NCI-H2107 treated with DMSO at 0.1 percent for 48 hours (cell line): ENCODE measurements at regions not wholly inside any gene's neighbourhood (a gene's known extent, or its start where the extent isn't known, plus 50 kb on each side); places are given as distances from the start of the nearest gene placed in this dataset.

ENCODE experiments used
- DNase-seq: peaks from one replicate; lab custom pipeline; 2025; ENCODE audit not compliant: unreplicated experiment; lab: John Stamatoyannopoulos, UW

GRCh38 chr5:124920909-124921666 is 174.6 kb upstream of the ZNF608 start:
- no peak for DNase-seq

GRCh38 chr5:124921694-124922093 is 175.3 kb upstream of the ZNF608 start:
- no peak for DNase-seq

- DNase-seq, result no peak
Measured at GRCh38 chr5:124922255-124922975, 176.0 kb upstream of the ZNF608 start.

GRCh38 chr5:124923131-124923530 is 176.7 kb upstream of the ZNF608 start:
- peak; percentile 66 for DNase-seq

GRCh38 chr5:124924729-124925128 is 178.3 kb upstream of the ZNF608 start:
- DNase-seq, result no peak

GRCh38 chr5:124927735-124928134 is 181.3 kb upstream of the ZNF608 start:
- no peak for DNase-seq

GRCh38 chr5:124929000-124929399 is 182.6 kb upstream of the ZNF608 start:
- no peak for DNase-seq

GRCh38 chr5:124932791-124933600 is 186.6 kb upstream of the ZNF608 start:
- no peak for DNase-seq

GRCh38 chr5:124935065-124935464 is 188.6 kb upstream of the ZNF608 start:
- DNase-seq, result no peak

GRCh38 chr5:124936626-124936933 is 190.1 kb upstream of the ZNF608 start:
- DNase-seq, result no peak

- no peak for DNase-seq
Measured at GRCh38 chr5:124941051-124942049, 194.9 kb upstream of the ZNF608 start.

GRCh38 chr5:124948062-124948753 is 201.8 kb upstream of the ZNF608 start:
- DNase-seq, result no peak

GRCh38 chr5:124948754-124949275 is 202.4 kb upstream of the ZNF608 start:
- DNase-seq, result no peak

GRCh38 chr5:124949862-124950261 is 203.4 kb upstream of the ZNF608 start:
- no peak for DNase-seq

- DNase-seq, result no peak
Measured at GRCh38 chr5:124951105-124951504, 204.7 kb upstream of the ZNF608 start.

- DNase-seq, result no peak
Measured at GRCh38 chr5:124951661-124952060, 205.2 kb upstream of the ZNF608 start.

GRCh38 chr5:124952079-124952478 is 205.6 kb upstream of the ZNF608 start:
- no peak for DNase-seq

GRCh38 chr5:124952566-124952965 is 206.1 kb upstream of the ZNF608 start:
- DNase-seq, result no peak

GRCh38 chr5:124954784-124955183 is 208.3 kb upstream of the ZNF608 start:
- no peak for DNase-seq
